Stomach (tissue), 4 donors: ENCODE measurements at regions not wholly inside any gene's neighbourhood (a gene's known extent, or its start where the extent isn't known, plus 50 kb on each side); places are given as distances from the start of the nearest gene placed in this dataset.

Experiments
- POLR2AphosphoS5 ChIP-seq, 3 donors: sonication (generic); formaldehyde crosslinking; IDR thresholded peaks; one replicate each; pipeline ENCODE4 v1.6.1; 2016; ENCODE audit warnings: antibody characterized with exemption in 3 of 3
- TF ChIP-seq, protein P1 (sequence below), 7 experiments: fragments of 450-650 bp in 4 of 7; fragments of 200-600 bp in 3 of 7; sonication (generic) in 3 of 7; IDR thresholded peaks; one replicate each; pipeline ENCODE4 v1.5.1; 2016 to 2019; ENCODE audit warnings: antibody characterized with exemption in 7 of 7, control low read depth in 2 of 7, mild to moderate bottlenecking in 1 of 7

DNA sequence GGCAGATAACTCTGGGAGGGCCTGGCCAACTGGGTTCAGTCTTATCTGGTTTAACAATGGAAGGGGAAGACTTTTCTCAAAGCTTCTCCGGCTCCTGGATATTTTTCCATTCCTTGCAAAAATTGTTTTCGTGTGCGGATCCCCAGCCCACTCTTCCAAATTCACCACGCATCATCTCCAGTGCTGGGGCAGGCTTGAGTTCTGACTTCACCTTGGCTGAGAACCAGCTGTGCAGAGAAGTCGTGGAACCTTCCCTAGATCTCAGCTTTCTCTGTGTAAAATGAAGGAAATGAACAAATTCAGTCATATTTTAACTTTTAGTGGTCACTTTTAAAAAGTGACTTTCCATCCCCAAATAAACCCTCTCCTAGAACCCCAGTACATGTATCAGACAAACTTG is 297.0 kb downstream of the TCF7L2 start:
- TF ChIP-seq POLR2AphosphoS5 (IDR thresholded peaks at IDR 0.05), result no peak
- TF ChIP-seq, protein P1, sequence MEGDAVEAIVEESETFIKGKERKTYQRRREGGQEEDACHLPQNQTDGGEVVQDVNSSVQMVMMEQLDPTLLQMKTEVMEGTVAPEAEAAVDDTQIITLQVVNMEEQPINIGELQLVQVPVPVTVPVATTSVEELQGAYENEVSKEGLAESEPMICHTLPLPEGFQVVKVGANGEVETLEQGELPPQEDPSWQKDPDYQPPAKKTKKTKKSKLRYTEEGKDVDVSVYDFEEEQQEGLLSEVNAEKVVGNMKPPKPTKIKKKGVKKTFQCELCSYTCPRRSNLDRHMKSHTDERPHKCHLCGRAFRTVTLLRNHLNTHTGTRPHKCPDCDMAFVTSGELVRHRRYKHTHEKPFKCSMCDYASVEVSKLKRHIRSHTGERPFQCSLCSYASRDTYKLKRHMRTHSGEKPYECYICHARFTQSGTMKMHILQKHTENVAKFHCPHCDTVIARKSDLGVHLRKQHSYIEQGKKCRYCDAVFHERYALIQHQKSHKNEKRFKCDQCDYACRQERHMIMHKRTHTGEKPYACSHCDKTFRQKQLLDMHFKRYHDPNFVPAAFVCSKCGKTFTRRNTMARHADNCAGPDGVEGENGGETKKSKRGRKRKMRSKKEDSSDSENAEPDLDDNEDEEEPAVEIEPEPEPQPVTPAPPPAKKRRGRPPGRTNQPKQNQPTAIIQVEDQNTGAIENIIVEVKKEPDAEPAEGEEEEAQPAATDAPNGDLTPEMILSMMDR (IDR thresholded peaks at IDR 0.05), result no peak
